AG20443 (cell line): ENCODE measurements at regions not wholly inside any gene's neighbourhood (a gene's known extent, or its start where the extent isn't known, plus 50 kb on each side); places are given as distances from the start of the nearest gene placed in this dataset.

Source experiments
- DNase-seq: peaks from one replicate; pipeline ENCODE4 v3.0.0; 2012; ENCODE audit warnings: low spot score, mixed read lengths

GRCh38 chr2:45178854-45179253 lies 169.6 kb upstream of the SIX2 start:
- DNase-seq: peak; percentile 60

GRCh38 chr2:45178359-45178758 lies 169.1 kb upstream of the SIX2 start:
- DNase-seq: no peak

- peak; percentile 88 for DNase-seq
These were observed 168.6 kb upstream of the SIX2 start for GRCh38 chr2:45177870-45178269.

- no peak for DNase-seq
These were observed 167.1 kb upstream of the SIX2 start for GRCh38 chr2:45176390-45176789.

DNA sequence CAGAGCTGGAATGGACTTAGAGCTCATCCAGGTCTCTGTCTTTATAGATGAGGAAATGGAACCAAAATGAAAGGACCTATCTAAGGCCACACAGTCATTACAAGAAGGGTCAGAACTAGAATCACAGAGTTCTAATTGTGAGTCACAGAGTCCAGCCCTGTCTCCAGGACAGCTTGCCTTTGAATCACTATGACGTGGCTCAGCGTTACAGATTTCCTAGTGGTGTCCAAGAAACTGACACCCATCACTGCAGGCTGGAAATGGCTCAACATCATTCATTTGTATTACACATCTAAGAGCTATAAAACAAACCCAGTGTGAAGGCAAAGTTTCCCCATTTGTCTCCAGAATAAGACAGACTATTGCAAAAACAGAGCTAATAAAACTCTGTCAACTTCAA lies 164.3 kb upstream of the SIX2 start:
- peak; percentile 76 for DNase-seq

GRCh38 chr2:45172760-45173392 lies 163.6 kb upstream of the SIX2 start:
- DNase-seq: no peak

GRCh38 chr2:45172142-45172541 lies 162.9 kb upstream of the SIX2 start:
- no peak for DNase-seq

GRCh38 chr2:45171136-45171501 lies 161.9 kb upstream of the SIX2 start:
- DNase-seq: no peak

DNA sequence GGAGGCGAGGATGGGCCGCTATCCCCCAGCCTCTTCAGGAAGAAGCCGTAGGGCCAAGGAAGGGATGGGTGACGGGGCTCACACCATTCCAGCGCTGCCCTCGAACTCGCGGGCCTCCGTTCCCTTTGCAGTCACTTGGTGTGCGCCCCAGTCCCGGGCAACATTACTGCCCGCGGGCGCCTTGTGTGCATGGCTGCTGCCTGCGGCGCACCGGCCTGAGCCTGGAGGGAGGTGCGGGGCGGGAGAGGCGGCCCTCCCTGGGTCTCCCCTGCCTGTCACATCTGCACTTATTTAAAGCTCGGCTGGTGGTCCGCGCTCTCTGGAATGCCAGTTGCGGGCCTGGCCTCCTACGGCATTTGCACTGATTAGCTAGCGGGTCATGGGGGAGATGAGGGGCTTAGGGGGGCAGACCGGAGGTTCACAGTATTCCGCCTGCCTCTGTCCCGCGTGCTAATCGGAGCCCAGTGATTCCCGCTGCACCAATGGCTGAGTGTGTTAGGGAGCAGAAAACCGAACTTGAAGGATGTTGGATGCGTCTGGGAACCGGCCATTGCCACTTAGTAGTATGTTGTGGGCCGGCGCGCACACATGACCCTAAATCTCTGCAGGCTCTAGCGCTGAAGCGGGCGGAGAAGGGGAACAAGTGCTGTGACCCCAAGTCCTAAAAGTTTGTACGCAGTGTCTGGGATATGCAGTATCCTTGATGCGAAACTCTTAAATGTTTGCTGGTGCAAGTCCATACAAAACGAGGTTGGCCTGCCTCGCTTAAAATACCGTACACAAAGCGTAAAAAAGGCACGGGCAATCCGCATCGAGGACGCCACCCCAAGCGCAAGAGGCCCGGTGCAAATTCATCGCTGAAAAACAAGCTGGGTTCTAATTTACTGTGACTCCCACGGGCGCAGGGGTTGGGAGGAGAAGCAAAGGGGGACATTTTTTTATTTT lies 161.2 kb upstream of the SIX2 start:
- DNase-seq: no peak

DNA sequence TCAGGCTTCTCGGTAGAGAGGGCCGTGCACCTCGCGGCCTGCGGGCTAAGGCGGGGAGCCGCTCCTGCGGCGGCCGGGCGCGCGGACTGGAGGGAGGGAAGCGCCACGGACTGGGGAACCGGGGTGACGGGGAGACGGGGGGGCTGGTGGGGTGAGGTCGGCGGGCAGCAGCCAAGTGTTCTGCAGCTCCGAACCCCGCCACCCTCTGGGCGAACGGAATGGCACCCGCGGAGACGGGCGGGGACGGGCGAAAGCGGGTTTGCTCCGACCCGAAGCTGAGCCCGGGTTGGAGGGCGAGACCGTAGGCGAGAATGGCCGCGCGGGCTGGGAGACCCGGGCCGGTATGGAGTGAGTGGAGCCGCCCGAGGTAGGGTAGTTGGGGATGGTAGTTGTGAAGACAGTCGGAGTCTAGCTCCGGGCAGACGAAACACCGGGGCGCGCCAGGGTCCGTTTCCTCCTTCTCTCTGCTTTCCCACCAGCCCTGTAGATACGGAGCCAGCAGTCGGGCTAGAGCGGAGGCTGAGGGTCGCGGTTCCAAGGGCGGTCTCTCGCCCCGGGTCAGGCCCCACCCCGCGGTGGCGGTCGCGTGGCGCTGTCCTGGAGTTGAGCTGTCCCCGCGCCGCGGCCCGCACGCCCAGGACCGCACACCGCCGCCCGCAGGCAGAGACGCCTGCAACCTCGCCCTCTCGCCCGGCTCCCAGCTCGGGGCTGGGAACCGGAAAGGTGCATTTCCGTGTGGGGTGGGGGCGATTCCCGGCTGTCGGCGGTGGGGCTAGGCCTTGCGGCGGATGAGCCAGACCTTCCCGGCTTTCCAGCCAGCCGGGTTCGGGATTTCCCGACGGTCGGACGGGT lies 160.3 kb upstream of the SIX2 start:
- DNase-seq: peak; percentile 64

DNA sequence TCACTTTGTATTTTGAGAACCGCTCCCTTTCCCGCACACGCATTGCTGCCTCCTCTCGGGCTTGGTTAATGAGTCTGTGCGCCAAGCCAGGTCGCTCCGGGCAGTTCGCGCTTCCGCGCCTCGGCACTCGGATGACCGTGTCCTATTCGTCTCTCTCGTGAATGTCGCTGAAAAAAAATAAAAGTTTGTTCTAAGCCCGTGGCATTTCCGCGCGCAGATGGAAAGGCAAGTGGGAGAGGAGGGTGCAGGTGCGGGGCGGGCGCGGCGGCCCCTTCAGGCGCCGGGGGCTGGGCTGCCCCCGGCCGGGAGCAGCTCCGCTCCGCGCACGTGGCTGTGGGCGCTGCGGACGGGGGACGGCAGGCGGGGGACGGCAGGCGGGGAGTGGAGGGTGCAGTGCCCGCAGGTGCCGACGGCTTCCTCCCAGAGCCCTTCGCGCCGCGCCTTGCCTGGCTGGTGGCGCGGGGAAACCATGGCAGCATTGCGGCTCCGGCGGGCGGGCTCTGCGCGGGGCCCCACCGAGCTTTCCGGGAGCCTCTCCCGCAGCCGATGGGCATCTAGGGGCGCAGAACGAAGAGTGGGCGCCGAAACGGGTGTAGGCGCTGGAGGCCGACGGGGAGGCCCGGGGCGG lies 159.6 kb upstream of the SIX2 start:
- peak; percentile 50 for DNase-seq

GRCh38 chr2:45167920-45168629 lies 158.8 kb upstream of the SIX2 start:
- DNase-seq: no peak

DNA sequence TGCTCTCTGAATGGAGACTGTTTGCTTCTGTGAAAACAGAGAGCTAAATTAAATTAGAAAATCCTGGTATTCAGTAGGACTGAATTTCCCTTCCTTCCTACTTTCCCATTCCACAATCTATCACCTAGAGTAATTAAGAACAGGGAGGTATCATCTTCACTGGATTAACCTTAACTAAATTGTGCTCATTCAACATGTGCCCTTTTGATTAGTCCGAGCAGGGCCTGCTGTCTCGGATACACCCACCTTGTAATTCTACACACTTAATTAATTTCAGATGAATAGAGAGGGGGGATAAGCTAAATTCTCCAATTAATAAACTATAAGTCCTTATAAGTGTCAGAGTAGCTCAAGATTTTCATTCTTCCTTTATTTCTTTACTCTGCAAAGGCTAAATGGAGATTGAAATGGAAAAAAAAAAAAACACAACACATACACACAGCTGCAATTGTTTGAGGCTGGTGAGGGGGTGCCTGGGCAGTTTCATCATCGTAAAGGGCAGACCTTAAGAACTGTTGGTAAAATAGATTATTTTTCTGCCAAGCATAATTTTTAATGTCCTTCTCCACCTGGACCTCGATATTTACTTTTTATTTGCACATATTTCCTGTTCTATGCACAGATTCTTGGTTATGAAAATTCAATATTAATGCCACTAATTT lies 157.1 kb upstream of the SIX2 start:
- DNase-seq: no peak

- DNase-seq: no peak
These were observed 153.5 kb upstream of the SIX2 start for GRCh38 chr2:45162711-45163110.

GRCh38 chr2:45156605-45157004 lies 147.4 kb upstream of the SIX2 start:
- DNase-seq: no peak

- no peak for DNase-seq
These were observed 145.4 kb upstream of the SIX2 start for GRCh38 chr2:45154606-45155155.

DNA sequence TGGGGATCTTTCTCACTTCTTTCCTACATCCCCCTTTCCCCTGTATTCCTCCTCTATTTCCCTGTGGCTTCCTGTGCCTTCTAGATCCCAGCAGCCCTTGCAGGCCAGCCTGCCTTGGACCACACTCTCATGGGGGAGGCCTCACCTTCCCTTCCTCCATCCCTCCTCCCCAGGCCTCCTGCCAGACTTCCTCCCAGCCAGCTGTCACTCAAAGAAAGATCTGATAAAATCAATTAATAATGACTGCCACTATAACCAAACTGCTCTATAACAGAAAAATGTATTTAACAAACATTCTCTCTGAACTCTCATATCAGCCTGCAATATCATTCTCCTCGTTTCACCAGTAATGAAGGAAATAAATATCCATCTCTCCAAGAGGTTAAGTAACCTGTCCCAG lies 144.9 kb upstream of the SIX2 start:
- DNase-seq: no peak

- no peak for DNase-seq
These were observed 143.9 kb upstream of the SIX2 start for GRCh38 chr2:45153121-45153520.

DNA sequence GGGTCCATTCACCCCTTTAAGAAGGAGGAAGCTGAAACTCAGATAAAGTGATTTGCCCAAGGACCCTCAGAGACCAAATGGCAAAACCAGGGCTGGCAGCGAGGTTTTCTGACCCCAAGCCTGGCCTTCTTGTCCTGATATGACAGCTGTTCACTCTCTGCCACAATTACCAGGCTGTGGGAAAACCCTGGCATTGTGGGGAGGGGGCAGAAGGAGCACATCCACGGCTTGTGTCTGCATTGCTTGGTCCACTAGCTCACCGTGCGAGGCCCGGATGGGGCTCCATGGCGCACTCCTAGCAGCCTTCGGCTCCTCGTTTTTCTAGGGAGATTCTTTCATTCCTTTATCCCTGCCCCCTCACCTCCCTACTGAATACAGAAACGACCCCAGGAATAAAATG lies 143.4 kb upstream of the SIX2 start:
- no peak for DNase-seq

DNA sequence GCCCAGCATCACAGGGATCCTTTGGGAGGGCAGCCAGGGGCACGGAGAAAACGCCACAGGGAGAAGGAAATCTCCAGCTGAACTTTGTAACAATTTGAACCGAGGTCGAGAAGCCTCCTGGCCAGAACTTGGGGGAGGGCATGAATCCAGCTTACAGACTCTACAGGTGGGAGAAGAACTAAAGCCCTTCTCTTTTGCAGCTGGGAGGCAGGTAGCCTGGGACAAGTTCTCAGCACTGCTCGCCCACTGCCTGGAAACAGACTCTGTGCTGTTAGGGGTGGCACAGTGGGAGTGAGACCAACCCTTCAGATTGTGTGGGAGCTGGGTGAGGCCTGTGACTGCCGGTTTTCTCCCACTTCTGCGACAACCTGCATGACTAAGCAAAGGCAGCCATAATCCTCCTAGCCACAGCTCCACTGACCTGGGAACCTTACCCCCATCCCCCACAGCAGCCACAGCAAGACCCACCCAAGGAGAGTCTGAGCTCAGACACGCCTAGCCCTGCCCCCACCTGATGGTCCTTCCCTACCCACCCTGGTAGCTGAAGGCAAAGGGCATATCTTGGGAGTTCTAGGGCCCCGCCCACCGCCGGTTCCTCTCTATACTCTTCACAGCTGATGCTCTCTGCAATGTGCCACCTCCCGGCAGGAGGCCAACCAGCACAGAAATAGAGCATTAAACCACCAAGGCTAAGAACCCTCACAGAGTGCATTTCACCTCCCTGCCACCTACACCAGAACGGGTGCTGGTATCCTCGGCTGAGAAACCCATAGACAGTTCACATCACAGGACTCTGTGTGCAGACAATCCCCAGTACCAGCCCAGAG lies 136.0 kb upstream of the SIX2 start:
- no peak for DNase-seq
